Activated CD4-positive, alpha-beta memory T cell treated with anti-CD3 and anti-CD28 coated beads for 36 hours (primary cell): ENCODE measurements at regions not wholly inside any gene's neighbourhood (a gene's known extent, or its start where the extent isn't known, plus 50 kb on each side); places are given as distances from the start of the nearest gene placed in this dataset.

Source experiments
- CTCF ChIA-PET: fragments of 350-600 bp; sonication (Branson Sonifier 250); formaldehyde crosslinking; loops from one replicate; lab custom pipeline; 2021; ENCODE audit warnings: antibody characterized with exemption, inconsistent platforms; lab: Charles Lee
- POLR2A ChIA-PET: fragments of 350-600 bp; sonication (Branson Sonifier 250); formaldehyde crosslinking; loops from one replicate; lab custom pipeline; 2021; ENCODE audit warnings: antibody characterized with exemption; lab: Charles Lee
- DNase-seq: peaks from one replicate; pipeline ENCODE4 v3.0.0-alpha.2; 2020
- H3K27ac Mint-ChIP-seq: one replicate; pipeline ENCODE4 v1.8.0; 2021; ENCODE audit warnings: mixed read lengths
- H3K27me3 Mint-ChIP-seq: one replicate; pipeline ENCODE4 v1.8.0; 2021; ENCODE audit warnings: mixed read lengths
- H3K36me3 Mint-ChIP-seq: one replicate; pipeline ENCODE4 v1.8.0; 2021; ENCODE audit warnings: mixed read lengths
- H3K4me1 Mint-ChIP-seq: one replicate; pipeline ENCODE4 v1.8.0; 2021; ENCODE audit warnings: low read depth, mixed read lengths
- H3K4me3 Mint-ChIP-seq: one replicate; pipeline ENCODE4 v1.8.0; 2021; ENCODE audit warnings: mild to moderate bottlenecking, mixed read lengths
- H3K9me3 Mint-ChIP-seq: one replicate; pipeline ENCODE4 v1.8.0; 2021; ENCODE audit warnings: mixed read lengths
- intact Hi-C: fragments of 100-400 bp; cut with micrococcal nuclease; formaldehyde crosslinking; loops from one replicate; pipeline ENCODE4 v1.15.1; 2023

GRCh38 chr7:69451715-69452114 lies 146.6 kb upstream of the AUTS2 start:
- H3K27me3 Mint-ChIP-seq, result no peaks in the 10 kb centered on the region
- H3K9me3 Mint-ChIP-seq, result peaks cover 6% of the 10 kb centered on the region
- intact Hi-C loops, result no loop called here
- H3K36me3 Mint-ChIP-seq, result no peaks in the 10 kb centered on the region
- CTCF ChIA-PET, result no interaction called here
- H3K4me3 Mint-ChIP-seq, result no peak overlapping the region
- DNase-seq, result no peak
- H3K27ac Mint-ChIP-seq, result no peak overlapping the region
- no peaks in the 10 kb centered on the region for H3K4me1 Mint-ChIP-seq
- POLR2A ChIA-PET, result no interaction called here

- Mint-ChIP-seq H3K4me3 (no peak overlapping the region), H3K27ac (no peak overlapping the region), H3K9me3 (peaks cover 6% of the 10 kb centered on the region), H3K36me3 (no peaks in the 10 kb centered on the region), H3K4me1 (no peaks in the 10 kb centered on the region), H3K27me3 (no peaks in the 10 kb centered on the region)
- CTCF ChIA-PET, result no interaction called here
- POLR2A ChIA-PET, result no interaction called here
- intact Hi-C loops, result no loop called here
- no peak for DNase-seq
These were observed 145.5 kb upstream of the AUTS2 start for GRCh38 chr7:69452797-69453196.

- POLR2A ChIA-PET, result no interaction called here
- Mint-ChIP-seq H3K27me3 (no peaks in the 10 kb centered on the region), H3K9me3 (peaks cover 6% of the 10 kb centered on the region), H3K4me3 (no peak overlapping the region), H3K4me1 (no peaks in the 10 kb centered on the region), H3K36me3 (no peaks in the 10 kb centered on the region), H3K27ac (no peak overlapping the region)
- CTCF ChIA-PET, result no interaction called here
- intact Hi-C loops, result no loop called here
- no peak for DNase-seq
These were observed 140.4 kb upstream of the AUTS2 start for GRCh38 chr7:69457595-69458504.

GRCh38 chr7:69464035-69464434 lies 134.2 kb upstream of the AUTS2 start:
- CTCF ChIA-PET, result no interaction called here
- intact Hi-C loops, result no loop called here
- H3K27me3 Mint-ChIP-seq, result no peaks in the 10 kb centered on the region
- H3K36me3 Mint-ChIP-seq, result no peaks in the 10 kb centered on the region
- H3K27ac Mint-ChIP-seq, result no peak overlapping the region
- H3K4me3 Mint-ChIP-seq, result no peak overlapping the region
- H3K9me3 Mint-ChIP-seq, result peaks cover 20% of the 10 kb centered on the region
- H3K4me1 Mint-ChIP-seq, result no peaks in the 10 kb centered on the region
- DNase-seq, result no peak
- POLR2A ChIA-PET, result no interaction called here

GRCh38 chr7:69465262-69465661 lies 133.0 kb upstream of the AUTS2 start:
- Mint-ChIP-seq H3K27ac (no peak overlapping the region), H3K4me3 (no peak overlapping the region), H3K27me3 (no peaks in the 10 kb centered on the region), H3K36me3 (no peaks in the 10 kb centered on the region), H3K4me1 (no peaks in the 10 kb centered on the region), H3K9me3 (peaks cover 24% of the 10 kb centered on the region)
- no peak for DNase-seq
- ChIA-PET CTCF (no interaction called here), POLR2A (no interaction called here)
- intact Hi-C loops, result no loop called here

GRCh38 chr7:69467826-69468225 lies 130.4 kb upstream of the AUTS2 start:
- H3K27me3 Mint-ChIP-seq, result no peaks in the 10 kb centered on the region
- peaks cover 32% of the 10 kb centered on the region for H3K9me3 Mint-ChIP-seq
- CTCF ChIA-PET, result interaction anchor here (0.6 kb wide), 1 partner anchor 134 kb away, joined by 3 read pairs; no protein-coding TSS in a partner anchor
- H3K4me1 Mint-ChIP-seq, result no peaks in the 10 kb centered on the region
- no peak overlapping the region for H3K4me3 Mint-ChIP-seq
- no peak overlapping the region for H3K27ac Mint-ChIP-seq
- no peak for DNase-seq
- H3K36me3 Mint-ChIP-seq, result no peaks in the 10 kb centered on the region
- intact Hi-C loops, result no loop called here
- POLR2A ChIA-PET, result no interaction called here

- Mint-ChIP-seq H3K9me3 (peaks cover 3% of the 10 kb centered on the region), H3K4me3 (no peak overlapping the region), H3K27ac (no peak overlapping the region), H3K4me1 (no peaks in the 10 kb centered on the region), H3K36me3 (no peaks in the 10 kb centered on the region), H3K27me3 (no peaks in the 10 kb centered on the region)
- CTCF ChIA-PET, result no interaction called here
- POLR2A ChIA-PET, result no interaction called here
- intact Hi-C loops, result no loop called here
- no peak for DNase-seq
These were observed 121.9 kb upstream of the AUTS2 start for GRCh38 chr7:69476416-69476815.

GRCh38 chr7:69482676-69483075 lies 115.6 kb upstream of the AUTS2 start:
- no peaks in the 10 kb centered on the region for H3K27me3 Mint-ChIP-seq
- CTCF ChIA-PET, result no interaction called here
- H3K9me3 Mint-ChIP-seq, result no peaks in the 10 kb centered on the region
- H3K4me3 Mint-ChIP-seq, result no peak overlapping the region
- DNase-seq, result no peak
- POLR2A ChIA-PET, result no interaction called here
- H3K27ac Mint-ChIP-seq, result no peak overlapping the region
- no peaks in the 10 kb centered on the region for H3K4me1 Mint-ChIP-seq
- H3K36me3 Mint-ChIP-seq, result no peaks in the 10 kb centered on the region
- intact Hi-C loops, result no loop called here

GRCh38 chr7:69489533-69489932 lies 108.7 kb upstream of the AUTS2 start:
- Mint-ChIP-seq H3K27ac (no peak overlapping the region), H3K36me3 (no peaks in the 10 kb centered on the region), H3K9me3 (no peaks in the 10 kb centered on the region), H3K4me1 (no peaks in the 10 kb centered on the region), H3K4me3 (no peak overlapping the region), H3K27me3 (no peaks in the 10 kb centered on the region)
- intact Hi-C loops, result no loop called here
- POLR2A ChIA-PET, result no interaction called here
- no peak for DNase-seq
- CTCF ChIA-PET, result no interaction called here

- POLR2A ChIA-PET, result no interaction called here
- intact Hi-C loops, result no loop called here
- no peaks in the 10 kb centered on the region for H3K4me1 Mint-ChIP-seq
These were observed 99.6 kb upstream of the AUTS2 start for GRCh38 chr7:69498671-69499070.

GRCh38 chr7:69502358-69502757 lies 95.9 kb upstream of the AUTS2 start:
- Mint-ChIP-seq H3K36me3 (no peaks in the 10 kb centered on the region), H3K4me3 (no peak overlapping the region), H3K27me3 (no peaks in the 10 kb centered on the region), H3K4me1 (no peaks in the 10 kb centered on the region), H3K27ac (no peak overlapping the region), H3K9me3 (peaks cover 8% of the 10 kb centered on the region)
- CTCF ChIA-PET, result no interaction called here
- intact Hi-C loops, result no loop called here
- DNase-seq, result no peak
- POLR2A ChIA-PET, result no interaction called here

More at GRCh38 chr7:69498671-69499070, 99.6 kb upstream of the AUTS2 start:
- Mint-ChIP-seq H3K4me3 (no peak overlapping the region), H3K27me3 (no peaks in the 10 kb centered on the region), H3K9me3 (peaks cover 12% of the 10 kb centered on the region), H3K27ac (no peak overlapping the region), H3K36me3 (no peaks in the 10 kb centered on the region)
- CTCF ChIA-PET, result no interaction called here
- no peak for DNase-seq

GRCh38 chr7:69504733-69505420 lies 93.4 kb upstream of the AUTS2 start:
- CTCF ChIA-PET, result no interaction called here
- no peak for DNase-seq
- no peaks in the 10 kb centered on the region for H3K4me1 Mint-ChIP-seq
- H3K9me3 Mint-ChIP-seq, result peaks cover 5% of the 10 kb centered on the region
- POLR2A ChIA-PET, result no interaction called here
- no peaks in the 10 kb centered on the region for H3K27me3 Mint-ChIP-seq
- no peak overlapping the region for H3K4me3 Mint-ChIP-seq
- no peaks in the 10 kb centered on the region for H3K36me3 Mint-ChIP-seq
- H3K27ac Mint-ChIP-seq, result no peak overlapping the region
- intact Hi-C loops, result no loop called here
